ENCODE measurements at regions not wholly inside any gene's neighbourhood (a gene's known extent, or its start where the extent isn't known, plus 50 kb on each side); places are given as distances from the start of the nearest gene placed in this dataset.

DNA sequence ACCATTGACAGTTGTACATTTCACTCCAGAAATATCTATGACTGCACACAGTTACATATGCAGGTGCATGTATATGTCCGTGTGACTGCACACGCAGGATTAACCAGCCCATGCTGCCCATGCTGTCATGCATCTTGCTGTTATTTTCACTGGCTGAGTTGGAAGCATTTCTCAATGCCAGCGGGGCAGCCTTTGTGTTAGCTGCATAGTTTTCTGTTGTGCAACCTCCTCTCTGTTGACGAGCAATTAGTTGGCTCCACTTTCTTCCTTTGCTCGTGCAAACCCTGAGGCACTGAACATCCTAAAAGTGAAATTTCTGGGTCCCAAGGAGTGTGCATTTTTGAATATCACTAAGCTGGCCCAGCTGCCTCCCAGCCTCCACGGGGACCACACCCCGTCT, 133.4 kb upstream of the GLI2 start:
- DNase-seq (ENCODE audit: low read depth, low spot score), result no peak
- no peak overlapping the region for H3K4me3 ChIP-seq (ENCODE audit: low read length)

DNA sequence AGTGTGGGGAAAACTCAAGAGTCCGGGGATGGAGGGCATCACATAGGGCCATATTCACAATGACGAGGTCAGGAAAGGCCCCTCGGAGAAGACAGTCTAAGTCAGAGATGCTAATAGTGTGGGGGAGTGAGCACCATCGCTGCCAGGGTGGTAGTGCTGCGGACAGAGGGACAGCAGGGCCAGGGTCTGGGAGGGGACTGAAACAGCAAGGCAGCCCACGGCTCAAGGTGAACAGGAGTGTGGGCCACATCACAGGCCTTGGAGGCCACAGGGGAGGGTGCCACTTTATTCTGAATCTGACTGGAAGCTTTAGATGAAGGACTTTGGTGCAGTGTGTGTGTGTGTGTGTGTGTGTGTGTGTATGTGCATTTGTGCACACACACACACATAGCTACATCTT, 130.9 kb upstream of the GLI2 start:
- no peak overlapping the region for H3K4me3 ChIP-seq (ENCODE audit: low read length)
- DNase-seq (ENCODE audit: low read depth, low spot score), result no peak

DNA sequence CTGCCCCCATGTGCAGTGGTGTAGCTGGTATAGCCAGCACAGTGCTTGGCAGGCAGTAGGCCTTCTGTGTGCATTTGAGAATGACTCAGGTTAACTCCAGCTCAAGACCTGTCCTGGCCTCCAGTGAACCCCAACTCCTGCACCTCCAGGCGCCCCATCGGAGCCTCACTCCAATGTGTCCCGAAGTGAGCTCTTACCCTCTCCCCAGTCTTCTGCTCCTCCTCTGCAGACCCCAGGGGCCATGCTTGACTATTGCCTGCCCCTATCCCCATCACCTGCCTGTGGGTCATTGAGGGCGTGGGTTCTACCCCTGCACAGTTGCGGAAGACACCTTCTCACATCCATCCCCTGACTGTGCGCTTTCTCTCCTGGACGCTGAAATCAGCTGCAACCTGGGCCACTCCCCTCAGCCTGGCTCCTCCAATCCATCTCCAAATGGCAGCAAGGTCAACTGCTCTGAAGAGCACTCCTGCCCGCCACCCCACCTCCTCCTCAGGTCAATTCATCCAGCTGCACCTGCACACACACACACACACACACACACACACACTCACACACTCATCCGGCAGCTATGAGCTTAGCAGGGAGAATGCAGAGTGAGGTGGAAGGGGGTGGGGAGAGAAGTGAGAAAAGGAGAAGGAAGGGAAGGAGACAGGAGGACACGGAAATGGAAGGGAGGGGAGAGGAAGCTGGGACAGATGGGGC, 130.3 kb upstream of the GLI2 start:
- DNase-seq (ENCODE audit: low read depth, low spot score), result no peak
- no peak overlapping the region for H3K4me3 ChIP-seq (ENCODE audit: low read length)

DNA sequence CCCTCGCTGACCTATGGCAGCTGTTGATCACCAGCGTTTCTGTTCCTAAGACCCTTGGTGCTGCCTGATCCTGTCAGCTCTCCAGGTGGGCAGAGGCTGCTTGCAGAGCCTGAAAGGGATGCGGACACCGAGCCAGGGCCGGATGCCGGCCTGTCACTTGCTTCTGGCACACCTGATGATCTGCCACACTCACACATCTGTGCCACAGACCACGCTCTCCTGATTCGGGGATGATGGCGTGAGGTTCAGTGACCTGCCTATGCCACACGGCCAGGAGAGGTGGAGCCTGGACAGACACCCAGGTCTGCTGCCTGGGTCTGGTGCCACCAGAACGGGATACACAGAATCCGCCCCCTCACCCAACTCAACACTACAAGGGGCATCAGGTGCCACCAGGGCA, 129.4 kb upstream of the GLI2 start:
- H3K4me3 ChIP-seq (ENCODE audit: low read length), result no peak overlapping the region
- no peak for DNase-seq (ENCODE audit: low read depth, low spot score)

DNA sequence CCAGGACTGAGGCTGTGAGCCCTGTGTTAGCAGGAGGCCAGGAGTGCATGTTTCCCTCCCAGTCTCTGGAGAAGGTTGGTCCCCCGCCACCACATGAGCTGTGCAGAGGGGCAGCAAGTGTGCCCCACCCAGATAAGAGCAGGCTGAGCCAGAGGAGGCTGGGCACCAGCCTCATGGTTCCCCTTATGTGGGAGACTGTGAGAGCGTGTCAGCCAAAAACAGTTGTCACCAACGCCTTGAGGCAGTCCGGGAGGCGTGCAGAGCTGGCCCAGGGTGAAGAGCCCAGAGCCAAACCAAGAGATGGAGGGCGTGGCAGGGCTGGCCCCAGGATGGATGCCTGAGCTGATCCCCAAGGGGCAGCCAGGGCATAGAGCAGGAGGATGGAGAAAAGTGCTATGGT, 128.7 kb upstream of the GLI2 start:
- no peak for DNase-seq (ENCODE audit: low read depth, low spot score)
- no peak overlapping the region for H3K4me3 ChIP-seq (ENCODE audit: low read length)

DNA sequence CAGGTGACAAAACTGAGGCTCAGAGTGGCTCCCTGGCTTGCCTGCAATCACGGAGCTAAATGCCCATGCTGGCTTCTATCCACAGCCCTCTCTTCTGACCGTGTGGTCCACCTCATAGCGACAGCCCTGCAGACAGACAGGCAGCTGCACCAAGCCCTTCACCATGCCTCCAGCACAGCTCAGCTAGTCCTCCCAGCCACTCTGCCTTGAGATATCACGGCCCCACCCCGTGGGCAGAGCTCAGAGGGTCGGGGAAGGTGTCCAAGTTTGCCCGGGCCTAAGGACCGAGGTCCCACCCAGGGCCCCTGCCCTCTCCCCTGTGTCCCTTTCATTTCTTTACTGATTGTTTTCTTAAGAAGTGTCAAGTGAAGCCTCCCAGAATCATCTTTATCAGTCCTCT, 128.2 kb upstream of the GLI2 start:
- H3K4me3 ChIP-seq (ENCODE audit: low read length), result no peak overlapping the region
- no peak for DNase-seq (ENCODE audit: low read depth, low spot score)

DNA sequence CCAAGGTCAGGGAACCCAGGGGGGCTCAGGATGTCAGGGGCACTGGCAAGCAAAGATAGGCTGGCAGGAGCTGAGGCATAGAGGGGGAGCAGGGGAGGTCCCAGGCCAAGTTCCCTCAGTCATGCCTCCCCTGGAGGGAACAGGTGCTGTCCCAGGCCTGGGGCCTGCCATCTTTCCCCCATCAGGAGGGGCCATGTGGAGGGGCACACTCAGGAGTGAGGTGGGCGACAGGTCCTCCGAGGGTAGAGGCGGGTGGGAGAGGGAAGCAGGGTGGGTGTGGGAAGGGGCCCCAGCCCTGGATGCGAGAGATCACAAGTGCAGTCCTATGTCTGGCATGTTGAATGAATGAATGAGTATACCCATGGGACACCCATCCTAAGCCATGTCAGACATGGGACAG, 127.7 kb upstream of the GLI2 start:
- DNase-seq (ENCODE audit: low read depth, low spot score), result no peak

DNA sequence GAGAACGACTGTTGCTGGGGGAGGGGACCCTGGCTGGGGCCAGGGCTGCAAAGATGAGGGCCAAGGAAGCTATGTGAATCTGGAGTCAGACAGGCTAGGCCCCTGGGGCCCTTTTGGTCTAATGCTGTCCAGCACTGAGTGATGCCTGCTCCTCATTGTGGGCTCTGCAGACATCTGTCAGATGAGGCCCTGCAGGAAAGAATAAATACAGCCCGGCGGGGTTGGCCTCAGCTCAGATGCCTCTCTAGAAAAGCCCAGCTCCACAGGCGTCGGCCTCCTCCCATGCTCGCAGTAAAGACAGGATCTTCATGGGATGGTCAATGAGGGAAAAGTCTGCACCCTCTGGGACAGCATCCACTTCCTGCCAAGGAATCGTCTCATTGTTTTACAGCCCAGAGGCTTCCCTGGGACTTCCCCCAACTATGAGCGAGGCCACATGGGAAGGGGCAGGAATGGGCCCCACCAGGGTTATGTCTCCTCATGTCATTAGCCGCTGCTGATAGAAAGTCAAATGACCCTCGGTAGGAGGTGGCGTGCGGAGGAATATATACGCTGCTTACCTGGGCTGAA, 125.8 kb upstream of the GLI2 start:
- no peak for DNase-seq (ENCODE audit: low read depth, low spot score)
- H3K4me3 ChIP-seq (ENCODE audit: low read length), result no peak overlapping the region

More for the DNA sequence above, 127.7 kb upstream of the GLI2 start:
- H3K4me3 ChIP-seq (ENCODE audit: low read length), result no peak overlapping the region

DNA sequence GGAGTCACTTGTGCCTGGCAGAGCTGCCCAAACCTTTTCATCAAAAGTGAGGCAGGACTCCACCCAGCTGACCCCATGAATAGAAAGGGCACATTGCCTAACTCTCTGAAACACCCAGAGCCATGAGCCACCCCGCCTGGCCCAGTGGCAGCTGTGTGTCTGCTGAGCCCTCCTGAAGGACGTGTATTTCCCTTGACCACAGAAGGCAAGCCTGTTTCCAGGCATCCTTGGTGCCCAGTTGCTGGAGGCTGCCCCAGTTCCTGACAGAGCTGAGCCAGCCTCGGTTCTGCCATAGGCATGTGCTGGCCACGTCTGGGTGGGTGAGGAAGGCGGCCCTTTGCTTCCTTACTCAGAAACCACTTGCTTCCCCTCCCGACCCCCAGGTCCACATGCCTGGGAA, 124.7 kb upstream of the GLI2 start:
- no peak overlapping the region for H3K4me3 ChIP-seq (ENCODE audit: low read length)
- DNase-seq (ENCODE audit: low read depth, low spot score), result no peak

DNA sequence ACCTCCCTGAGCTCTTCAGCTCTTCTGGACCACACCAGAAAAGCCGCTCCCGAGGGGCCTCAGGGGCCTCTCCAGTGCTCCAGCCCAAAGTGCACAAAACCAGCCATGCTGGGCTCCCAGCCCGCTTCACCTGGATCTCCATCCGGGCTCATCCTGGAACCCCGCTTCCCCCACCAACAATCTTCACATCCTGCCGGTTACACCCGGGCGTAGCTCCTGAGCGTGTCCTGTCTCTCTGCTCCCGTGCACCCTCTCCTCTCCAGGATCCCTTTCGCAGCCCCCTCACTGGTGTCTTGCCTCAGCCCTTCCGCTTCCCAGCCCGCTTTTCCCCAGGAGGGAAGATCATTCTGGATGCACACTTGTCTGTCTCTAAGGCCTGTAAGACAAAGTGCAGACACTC, 123.7 kb upstream of the GLI2 start:
- no peak for DNase-seq (ENCODE audit: low read depth, low spot score)
- H3K4me3 ChIP-seq (ENCODE audit: low read length), result no peak overlapping the region

DNA sequence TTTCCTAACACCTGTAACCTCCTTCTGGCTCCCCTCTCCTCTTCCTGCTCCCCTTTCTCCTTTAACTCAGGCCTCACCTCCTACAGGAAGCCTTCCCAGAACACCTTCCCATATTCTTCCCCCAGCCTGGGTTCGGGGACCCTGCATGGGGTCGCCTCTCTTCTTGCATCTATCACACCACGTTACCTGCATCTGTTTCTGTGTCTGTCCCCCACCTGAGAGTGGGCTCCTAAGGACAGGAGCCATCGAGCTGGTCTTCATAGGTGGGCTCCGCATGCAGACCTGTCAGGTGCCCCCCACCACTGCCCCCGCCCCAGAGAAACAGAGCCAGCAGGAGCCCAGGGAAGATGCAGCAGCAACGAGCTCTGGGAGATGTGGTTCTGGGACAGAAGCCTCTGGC, 123.2 kb upstream of the GLI2 start:
- DNase-seq (ENCODE audit: low read depth, low spot score), result no peak
- H3K4me3 ChIP-seq (ENCODE audit: low read length), result no peak overlapping the region

DNA sequence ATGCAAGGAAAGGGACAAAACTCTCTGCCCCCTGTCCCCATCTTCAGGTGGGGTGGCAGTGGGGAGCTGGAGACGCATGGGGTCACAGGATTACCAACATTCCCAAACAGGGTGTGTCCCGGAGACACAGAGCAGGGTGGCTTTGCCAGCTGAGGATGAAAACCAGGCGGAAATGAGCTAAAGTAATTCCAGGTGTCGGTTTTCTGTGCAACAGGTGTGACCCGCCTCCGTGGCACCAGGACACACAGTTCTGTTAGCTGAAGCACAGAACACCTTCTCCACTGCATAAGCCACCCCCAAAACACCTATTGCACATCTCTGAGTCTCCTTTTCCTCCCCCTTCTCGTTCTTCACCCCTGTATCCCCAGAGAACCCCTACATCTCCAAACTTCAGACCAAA, 122.7 kb upstream of the GLI2 start:
- no peak for DNase-seq (ENCODE audit: low read depth, low spot score)
- no peak overlapping the region for H3K4me3 ChIP-seq (ENCODE audit: low read length)

DNA sequence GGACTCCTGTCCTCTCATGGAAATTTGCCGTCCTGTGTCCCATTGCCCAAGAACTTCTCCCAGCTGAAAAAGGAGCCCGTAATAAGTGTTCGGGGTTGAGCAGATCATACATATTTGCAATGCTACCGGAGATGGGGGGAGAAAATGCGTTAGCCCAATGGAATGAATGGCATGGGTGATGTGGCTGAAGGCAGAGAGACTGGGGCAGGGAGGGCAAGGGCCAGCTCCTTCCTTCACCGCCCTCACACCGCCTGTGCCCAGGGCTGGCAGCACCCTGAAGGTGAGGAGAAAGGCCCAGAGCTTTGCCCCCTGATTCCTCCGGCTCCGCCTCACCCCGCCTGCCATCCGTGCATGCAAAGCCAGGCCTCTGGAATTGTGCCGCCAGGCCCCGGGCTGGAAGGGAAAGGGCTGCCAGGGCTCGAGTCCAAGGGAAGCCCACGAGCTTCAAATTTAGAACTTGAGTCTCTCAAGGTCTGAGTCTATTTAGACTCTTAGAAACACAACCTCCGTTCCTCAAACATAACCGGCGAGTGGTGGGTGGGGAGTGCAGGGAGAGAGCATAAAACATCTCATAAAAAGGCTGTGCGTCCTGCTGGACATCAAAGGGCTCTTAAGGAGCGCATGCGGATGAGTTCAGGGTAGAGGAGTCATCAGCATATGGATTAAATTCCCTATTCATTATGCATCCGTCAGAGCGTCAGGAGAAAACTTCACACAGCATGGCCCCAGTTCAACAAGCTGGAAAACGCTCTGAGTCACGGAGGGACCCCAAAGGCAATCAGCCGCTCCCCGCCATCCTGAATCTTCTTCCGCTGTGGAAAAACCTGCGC, 121.7 kb upstream of the GLI2 start:
- DNase-seq (ENCODE audit: low read depth, low spot score), result no peak

DNA sequence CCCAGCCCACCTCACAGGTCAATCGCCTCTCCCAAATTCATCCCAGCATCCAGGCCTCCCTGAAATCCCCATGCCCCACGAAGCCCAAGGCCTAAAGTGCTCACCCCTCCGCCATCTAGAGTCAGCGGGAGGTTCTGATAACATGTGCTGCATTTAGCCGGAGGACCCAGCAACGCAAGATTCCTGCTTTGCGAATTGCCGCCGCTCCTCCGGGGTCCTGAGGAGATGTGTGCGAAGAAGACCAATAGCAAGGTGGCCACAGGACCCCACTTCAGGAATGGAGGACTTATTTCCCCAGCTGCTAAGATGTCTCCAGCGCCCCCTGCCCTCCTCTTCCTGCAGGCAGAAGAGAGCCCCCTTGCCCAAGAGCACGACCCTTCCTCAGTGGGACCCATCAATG, 120.8 kb upstream of the GLI2 start:
- no peak overlapping the region for H3K4me3 ChIP-seq (ENCODE audit: low read length)
- DNase-seq (ENCODE audit: low read depth, low spot score), result no peak

More for the DNA sequence above, 121.7 kb upstream of the GLI2 start:
- H3K4me3 ChIP-seq (ENCODE audit: low read length), result no peak overlapping the region

DNA sequence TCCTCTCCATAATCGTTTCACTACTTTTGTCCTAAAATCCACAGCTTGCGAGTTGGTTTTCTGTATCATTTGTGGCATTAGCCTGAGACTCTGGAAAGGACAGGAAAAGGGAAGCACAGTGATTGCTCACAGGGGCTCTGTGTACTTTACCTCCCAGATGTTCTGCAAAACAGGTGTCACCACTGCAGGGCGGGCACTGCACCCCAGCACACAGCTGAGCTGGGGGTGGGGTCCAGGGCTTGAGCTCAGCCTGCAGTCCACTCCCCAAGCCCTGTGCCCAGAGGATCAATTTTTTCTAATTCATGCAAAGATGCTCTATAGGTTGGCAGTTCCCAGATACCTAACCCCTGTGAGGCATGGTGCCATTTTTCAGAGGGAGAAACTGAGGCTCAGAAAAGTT, 119.4 kb upstream of the GLI2 start:
- no peak for DNase-seq (ENCODE audit: low read depth, low spot score)
- H3K4me3 ChIP-seq (ENCODE audit: low read length), result no peak overlapping the region

DNA sequence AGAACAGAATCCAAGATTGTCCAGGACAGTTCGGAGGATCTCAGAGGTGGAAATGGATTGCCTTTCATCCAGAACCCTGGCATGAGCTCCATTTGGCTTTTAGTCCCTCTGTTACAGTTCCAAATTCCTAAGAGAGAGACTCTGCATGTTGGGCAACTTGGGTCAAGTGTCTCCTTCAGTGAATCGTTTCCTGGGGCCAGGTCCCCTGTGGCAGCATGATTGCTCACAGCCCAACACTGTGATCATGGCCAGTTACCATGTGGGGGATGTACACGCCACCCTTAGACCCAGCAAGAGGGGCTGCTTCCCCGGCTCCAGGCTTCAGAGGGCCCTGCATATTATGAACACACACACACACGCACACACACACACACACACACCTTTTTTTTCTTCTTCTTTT, 118.6 kb upstream of the GLI2 start:
- DNase-seq (ENCODE audit: low read depth, low spot score), result no peak
- no peak overlapping the region for H3K4me3 ChIP-seq (ENCODE audit: low read length)

DNA sequence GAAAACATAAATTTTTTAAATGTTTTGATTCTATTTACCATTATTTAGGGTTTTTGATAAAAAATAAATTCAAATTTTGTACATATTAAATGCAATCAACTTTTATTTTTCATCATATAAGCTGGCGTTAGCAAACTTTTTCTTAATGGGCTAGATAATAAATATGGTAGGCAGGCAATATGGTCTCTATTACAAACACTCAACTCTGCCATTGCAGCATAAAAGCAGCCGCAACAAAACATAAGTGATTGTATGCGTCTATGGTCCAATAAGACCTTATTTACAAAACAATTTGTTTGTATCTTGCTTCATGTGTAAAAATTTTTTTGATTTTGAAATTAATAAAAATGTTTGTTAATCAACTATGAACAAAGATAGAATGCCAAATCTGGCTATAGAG, 116.8 kb upstream of the GLI2 start:
- DNase-seq (ENCODE audit: low read depth, low spot score), result no peak
- H3K4me3 ChIP-seq (ENCODE audit: low read length), result no peak overlapping the region

DNA sequence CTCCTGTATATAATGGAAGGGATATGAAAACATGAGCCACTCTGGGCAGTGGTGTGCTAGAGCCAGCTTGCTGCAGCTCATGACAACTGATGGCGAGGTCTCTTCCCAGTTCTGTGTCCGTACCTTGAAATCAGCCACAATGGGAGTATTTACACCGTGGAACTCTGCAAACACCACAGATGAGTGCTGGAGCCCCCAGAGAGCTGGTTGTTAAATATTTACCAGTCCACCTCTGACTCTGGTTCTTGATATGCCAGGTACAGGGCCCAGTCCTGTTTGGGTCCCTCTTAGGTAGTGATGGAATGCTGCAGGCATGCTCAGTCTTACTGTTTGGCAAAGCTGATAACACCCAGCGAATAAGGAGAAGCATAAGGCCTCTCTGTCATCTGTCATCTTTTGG, 116.1 kb upstream of the GLI2 start:
- no peak for DNase-seq (ENCODE audit: low read depth, low spot score)
- H3K4me3 ChIP-seq (ENCODE audit: low read length), result no peak overlapping the region

DNA sequence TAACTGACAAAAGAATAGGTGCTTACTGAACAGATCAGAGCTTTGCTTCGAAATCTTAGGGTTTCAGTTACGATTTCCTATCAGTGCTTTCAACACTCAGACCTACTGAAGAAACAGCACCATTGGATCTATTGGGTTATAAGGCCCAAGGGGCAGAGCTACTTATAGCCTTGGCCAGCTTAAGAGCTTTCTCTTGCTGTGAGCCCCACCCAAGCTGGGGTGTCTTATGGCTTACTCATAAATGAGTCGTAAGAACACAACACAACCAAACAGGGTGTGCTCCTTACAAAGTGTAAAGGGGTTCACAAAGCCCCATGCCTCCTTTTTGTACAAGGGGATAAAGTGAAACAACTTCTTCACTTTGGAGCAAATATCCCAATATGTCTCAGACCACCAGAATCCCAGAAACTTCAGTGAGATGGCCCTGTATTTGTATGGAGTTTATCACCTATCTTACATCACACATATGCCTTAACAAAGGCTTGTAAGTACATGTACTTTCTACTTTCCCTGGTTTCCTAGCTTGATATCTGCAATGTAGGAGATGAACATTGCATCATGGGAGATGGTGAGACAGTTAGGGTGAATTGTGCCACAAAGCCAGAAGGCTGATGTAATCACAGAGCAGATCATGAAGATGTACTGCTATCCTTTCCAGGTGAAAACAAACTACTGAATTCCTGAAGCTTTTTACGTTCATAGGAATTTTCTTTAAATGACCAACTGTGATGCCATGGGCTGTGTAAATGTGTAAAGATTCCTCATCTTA, 115.5 kb upstream of the GLI2 start:
- DNase-seq (ENCODE audit: low read depth, low spot score), result no peak

More for the DNA sequence above, 115.5 kb upstream of the GLI2 start:
- H3K4me3 ChIP-seq (ENCODE audit: low read length), result no peak overlapping the region
